ENCODE measurements at regions not wholly inside any gene's neighbourhood (a gene's known extent, or its start where the extent isn't known, plus 50 kb on each side); places are given as distances from the start of the nearest gene placed in this dataset.

DNA sequence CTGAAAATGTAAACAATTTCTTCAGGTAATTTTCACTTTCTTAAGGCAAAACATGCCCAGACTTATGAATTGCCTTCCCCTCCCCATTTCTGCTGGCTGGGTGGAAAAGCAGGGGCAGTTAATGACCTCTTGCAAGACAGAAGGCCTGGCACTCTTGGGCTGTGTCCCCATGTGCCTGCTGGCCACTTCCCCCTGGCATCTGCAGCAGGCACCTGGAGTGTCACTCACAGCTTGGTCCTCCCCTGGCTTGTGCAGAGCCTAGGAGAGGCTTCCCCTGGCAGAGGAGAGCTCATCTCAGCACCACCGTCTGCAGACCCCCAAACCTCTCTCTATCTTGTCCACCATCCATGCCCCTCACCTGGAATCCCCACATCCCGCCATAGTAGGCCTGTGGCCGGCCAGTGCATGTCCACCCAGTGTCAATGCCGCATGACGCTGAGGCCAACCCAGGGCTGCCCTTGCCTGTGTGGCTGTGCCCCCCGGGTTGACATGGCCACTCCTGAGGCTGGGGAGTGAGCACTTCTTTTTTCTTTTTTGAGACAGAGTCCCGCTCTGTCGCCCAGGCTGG, 83.5 kb upstream of the SLC22A23 start:
- TF ChIP-seq EZH2 (IDR thresholded peaks at IDR 0.05) (no peak), POLR2AphosphoS5 (IDR thresholded peaks at IDR 0.05; ENCODE audit: borderline replicate concordance, low read depth, low read length) (no peak), FOXP2 (optimal IDR thresholded peaks at IDR 0.05; ENCODE audit: control extremely low read depth, extremely low read length, insufficient read depth) (no peak)
